HG03342 (cell line): ENCODE measurements at regions not wholly inside any gene's neighbourhood (a gene's known extent, or its start where the extent isn't known, plus 50 kb on each side); places are given as distances from the start of the nearest gene placed in this dataset.
"Not testable (repeated sequence)": the region's sequence is repeated elsewhere in the genome, so short reads cannot be mapped to it uniquely, and the experiment has no call there.

Experiments
- ATAC-seq: cut with Tn5 transposase; IDR thresholded peaks from one replicate; pipeline ENCODE4 v1.9.1; 2021; ENCODE audit warnings: mild to moderate bottlenecking, moderate library complexity; ENCODE audit not compliant: unreplicated experiment

GRCh38 chr3:187481426-187481825 lies 113.2 kb downstream of the RTP4 start:
- no peak for ATAC-seq

DNA sequence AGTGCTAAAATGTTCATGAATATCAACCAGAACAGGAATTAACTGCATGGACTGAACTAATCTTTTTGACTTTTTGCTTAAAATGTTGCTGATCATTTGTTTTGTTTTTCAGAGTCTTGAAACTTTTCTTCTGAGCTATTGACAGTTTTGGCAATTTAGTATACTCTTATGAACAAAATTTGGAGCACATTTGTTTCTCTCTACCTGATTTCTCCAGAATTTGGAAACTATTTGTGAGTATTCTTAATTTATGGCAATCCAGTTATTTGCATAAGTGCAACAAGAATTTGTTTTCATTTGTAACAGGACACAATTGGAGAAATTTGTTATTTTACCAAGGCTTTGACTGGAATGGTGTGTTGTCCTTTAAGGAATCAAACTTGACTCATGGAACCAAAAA lies 107.4 kb downstream of the RTP4 start:
- not testable (repeated sequence) for ATAC-seq

- ATAC-seq = no peak
Observed at GRCh38 chr3:187473778-187474406, 105.7 kb downstream of the RTP4 start.

DNA sequence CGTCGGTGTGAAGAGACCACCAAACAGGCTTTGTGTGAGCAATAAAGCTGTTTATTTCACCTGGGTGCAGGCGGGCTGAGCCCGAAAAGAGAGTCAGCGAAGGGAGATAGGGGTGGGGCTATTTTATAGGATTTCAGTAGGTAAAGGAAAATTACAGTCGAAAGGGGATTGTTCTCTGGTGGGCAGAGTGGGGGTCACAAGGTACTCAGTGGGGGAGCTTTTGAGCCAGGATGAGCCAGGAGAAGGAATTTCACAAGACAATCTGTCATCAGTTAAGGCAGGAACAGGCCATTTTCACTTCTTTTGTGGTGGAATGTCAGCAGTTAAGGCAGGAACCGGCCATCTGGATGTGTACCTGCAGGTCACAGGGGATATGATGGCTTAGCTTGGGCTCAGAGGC lies 98.1 kb downstream of the RTP4 start:
- ATAC-seq = not testable (repeated sequence)

DNA sequence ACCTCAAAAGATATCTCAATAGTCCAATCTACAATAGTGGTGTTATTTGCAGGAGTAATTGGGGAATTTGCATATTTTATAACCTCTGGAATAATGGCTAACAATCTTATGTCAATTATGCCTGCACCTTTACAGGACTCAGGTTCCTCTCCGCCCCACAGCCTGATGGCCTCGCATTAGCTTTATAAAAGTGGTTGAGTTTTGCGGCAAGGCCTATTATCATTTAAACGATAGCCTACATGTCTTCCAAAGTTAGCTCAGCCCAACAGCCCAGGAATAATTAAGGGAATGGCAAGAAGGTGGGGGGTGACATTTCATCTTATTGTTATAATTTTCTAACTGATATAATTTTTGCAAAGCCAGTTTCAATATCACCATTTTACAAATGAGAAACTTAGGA lies 97.3 kb downstream of the RTP4 start:
- ATAC-seq = no peak

DNA sequence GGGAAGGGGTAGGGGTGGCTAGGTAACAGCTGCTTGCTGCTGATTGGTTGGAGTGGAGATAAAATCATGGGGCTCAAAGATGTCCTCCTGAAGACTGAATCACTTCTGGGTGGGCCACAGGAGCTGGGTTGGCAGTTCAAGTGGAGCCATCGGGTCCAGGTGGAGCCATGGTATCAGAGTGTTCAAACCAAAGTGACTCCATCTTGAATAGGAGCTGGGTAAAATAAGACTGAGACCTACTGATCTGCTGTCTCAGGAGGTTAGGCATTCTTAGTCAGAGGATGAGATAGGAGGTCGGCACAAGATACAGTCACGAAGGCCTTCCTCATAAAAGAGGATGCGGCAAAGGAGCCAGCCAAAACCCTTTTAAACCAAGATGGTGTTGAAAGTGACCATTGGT lies 96.5 kb downstream of the RTP4 start:
- no peak for ATAC-seq

DNA sequence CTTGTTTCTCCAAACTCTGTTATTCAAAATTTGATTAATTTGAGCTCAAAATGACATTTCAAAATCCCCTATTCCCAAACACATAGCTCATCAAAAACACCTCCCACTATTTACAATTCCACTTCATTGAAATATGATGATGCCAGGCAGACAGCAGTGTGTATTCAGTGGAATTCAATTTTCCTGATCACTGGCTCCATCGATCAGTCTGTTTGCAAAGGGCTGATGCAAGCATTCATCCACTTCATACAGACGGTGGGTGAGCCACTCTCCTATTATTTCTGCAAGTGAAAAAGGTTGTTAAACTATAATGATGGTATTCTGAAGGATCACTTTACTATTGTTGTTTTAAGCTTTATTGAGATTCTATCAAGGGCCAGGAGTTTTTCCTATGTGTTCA lies 90.7 kb downstream of the RTP4 start:
- no peak for ATAC-seq

DNA sequence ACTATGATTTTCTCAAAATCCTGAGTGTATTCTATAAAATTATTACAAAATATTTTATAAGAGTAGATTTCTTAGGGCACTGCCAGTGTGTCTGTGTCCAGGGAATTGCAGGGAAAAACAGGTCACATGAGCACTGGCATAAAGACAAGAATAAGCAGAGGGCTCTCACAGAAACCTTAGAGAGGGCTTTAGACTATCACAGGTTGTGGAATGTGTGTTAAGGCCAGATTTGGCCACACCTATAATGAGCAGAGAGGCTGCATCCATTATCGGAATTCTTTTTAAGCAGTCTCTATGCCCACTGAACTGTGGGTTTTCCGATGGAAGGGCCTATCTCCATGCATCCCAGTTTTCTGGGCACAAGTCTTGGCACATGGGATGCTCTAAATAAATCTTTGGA lies 90.2 kb downstream of the RTP4 start:
- no peak for ATAC-seq

DNA sequence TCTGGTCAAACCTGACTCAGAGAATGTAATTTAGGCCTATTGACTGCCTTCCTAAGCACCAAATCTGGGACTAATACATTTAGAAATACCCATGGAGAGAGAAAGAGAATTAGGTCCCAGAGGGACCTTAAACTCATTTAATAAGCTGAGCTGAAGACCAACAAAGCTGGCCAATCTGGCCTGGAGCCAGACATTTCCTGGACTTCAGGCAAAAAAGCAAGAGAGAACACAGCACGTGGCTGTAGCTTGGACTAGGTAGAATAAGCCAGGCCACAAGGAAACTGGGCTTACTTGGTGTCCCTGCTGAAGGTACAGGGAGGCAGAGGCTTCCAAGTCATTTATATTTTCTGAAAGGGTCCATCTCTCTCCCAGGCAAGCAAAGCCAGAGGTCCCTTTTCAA lies 88.1 kb downstream of the RTP4 start:
- ATAC-seq = no peak

DNA sequence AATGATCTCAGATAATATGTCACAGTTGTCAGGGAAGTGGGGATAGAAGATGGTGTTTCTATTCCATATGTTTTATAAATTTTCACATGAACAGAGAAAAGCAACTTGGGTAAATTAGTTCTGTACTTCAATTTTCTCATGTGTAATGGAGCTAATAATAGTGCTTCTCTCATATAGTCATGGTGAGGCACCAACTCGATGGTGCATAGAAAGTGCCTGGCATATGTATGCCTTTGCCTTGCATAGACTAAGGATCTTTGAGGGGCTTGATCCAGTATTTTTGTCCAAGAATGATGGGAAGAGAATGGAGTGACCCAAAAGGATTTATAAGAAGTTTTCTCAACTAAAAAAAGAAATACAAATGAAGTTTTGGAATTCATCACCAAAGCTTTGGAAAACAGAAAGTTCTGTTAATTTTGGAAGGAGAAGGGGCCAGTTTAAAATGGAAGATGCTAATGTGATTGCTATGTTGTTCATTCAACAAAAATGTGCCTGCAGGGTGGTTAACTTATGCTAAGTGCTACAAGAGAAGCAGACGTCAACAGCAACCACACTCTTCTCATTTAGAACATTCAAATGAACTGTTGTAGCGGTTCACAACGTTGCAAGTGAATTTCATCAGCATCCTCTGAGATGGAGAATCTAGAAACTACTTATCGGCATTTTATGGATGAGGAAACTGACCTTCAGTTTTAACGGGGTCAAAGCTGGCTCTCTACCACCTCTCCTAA lies 86.1 kb downstream of the RTP4 start:
- ATAC-seq = no peak

DNA sequence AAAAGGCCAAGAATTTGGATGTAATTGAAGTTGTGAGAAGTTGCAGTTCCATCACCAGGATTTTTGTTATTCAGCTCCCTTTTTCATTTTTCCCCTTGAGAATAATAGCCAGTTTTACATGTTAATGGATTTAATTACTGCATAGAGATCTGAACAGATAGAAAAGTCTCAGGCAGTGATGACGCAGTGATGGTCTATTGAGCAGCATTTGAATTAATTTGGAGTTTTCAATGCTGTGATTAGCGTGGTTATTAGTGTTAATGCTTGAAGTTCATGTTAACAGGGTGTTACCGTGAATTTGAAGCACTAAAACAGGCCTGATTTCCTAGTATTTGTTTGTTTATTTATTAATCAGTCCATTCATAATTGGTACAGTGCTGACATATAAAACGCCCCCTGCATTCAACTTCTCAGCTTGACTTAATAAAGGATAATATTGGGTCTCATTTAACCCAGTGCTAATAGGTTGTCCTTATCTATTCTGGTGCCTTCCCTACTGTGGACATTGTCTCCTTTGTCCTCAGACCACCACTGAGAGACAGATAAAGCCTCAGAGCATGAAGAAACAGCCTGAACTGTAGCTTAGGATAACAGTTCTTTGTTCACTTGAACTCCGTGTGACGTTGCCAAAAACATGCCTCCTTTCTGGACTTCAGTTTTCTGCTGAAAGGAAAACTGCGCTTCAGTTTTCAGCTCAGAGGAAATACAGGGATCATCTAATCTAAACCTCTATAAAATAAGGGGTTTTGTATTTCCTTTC lies 82.4 kb downstream of the RTP4 start:
- ATAC-seq = no peak

DNA sequence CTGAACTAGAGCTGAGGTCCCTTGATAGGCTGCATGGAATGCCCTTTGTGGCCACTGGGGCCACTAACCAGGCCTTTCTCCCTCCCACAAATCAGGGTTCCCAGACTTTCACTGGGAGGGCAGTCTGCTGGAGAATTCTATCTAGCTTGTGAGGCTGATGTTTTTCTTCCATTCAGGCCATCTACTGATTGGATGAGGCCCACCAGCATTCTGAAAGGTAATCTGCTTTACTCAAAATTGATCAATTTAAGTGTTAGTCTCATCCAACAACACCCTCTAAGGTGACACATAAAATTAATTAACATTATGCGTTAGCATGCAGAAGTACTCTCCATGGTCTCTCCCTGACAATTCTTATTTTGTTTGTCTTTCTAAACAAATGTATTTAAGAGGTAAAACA lies 80.5 kb downstream of the RTP4 start:
- no peak for ATAC-seq

GRCh38 chr3:187447737-187448136 lies 79.6 kb downstream of the RTP4 start:
- ATAC-seq = no peak

- ATAC-seq = no peak
Observed at GRCh38 chr3:187445356-187445755, 77.2 kb downstream of the RTP4 start.

GRCh38 chr3:187434524-187434923 lies 66.3 kb downstream of the RTP4 start:
- no peak for ATAC-seq

DNA sequence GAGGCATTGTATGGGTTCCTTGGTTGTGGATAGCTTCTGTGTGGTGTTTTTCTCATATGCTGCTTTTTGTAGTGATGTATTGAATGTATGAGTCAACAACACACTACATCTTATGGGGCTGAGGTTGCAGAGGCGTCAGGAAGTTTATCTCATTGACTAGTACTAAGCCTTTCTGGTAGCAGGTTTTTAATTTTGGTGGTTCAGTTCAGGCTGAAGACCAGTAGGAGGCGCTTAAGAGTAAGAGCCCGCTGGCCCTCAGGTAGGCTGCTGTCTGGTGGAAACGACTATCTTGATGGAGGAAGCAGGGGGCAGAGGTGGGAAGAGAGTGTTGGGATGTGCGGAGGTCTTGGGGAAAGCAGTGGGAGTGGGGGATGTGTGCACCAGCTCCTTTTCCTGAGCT lies 62.4 kb downstream of the RTP4 start:
- ATAC-seq = no peak
